LNCAP (cell line): ENCODE measurements at regions not wholly inside any gene's neighbourhood (a gene's known extent, or its start where the extent isn't known, plus 50 kb on each side); places are given as distances from the start of the nearest gene placed in this dataset.

Source experiments
- TF ChIP-seq, protein P1 (sequence below): fragments of 450-650 bp; IDR thresholded peaks from 2 replicates; pipeline ENCODE4 v1.5.1; 2017; ENCODE audit warnings: mild to moderate bottlenecking

DNA sequence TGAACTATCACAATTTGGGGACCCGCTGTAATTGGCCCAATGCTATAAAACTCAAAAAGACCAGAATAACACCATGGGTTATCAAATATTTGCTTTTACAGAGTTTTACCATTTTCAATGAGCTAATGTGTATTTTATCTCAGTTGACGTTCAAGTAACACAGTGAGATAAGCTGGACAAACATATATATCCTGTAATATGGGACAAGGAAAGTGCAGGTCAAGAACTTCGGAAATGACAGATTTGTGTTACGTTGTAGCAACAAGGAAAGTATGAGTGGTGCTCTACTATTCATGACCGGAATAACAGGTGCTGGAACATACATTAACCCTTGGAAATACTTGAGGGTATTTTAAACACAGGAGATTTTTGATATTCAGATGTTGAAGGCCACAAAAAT, 566.4 kb upstream of the FLRT2 start:
- TF ChIP-seq, protein P1, sequence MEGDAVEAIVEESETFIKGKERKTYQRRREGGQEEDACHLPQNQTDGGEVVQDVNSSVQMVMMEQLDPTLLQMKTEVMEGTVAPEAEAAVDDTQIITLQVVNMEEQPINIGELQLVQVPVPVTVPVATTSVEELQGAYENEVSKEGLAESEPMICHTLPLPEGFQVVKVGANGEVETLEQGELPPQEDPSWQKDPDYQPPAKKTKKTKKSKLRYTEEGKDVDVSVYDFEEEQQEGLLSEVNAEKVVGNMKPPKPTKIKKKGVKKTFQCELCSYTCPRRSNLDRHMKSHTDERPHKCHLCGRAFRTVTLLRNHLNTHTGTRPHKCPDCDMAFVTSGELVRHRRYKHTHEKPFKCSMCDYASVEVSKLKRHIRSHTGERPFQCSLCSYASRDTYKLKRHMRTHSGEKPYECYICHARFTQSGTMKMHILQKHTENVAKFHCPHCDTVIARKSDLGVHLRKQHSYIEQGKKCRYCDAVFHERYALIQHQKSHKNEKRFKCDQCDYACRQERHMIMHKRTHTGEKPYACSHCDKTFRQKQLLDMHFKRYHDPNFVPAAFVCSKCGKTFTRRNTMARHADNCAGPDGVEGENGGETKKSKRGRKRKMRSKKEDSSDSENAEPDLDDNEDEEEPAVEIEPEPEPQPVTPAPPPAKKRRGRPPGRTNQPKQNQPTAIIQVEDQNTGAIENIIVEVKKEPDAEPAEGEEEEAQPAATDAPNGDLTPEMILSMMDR = no peak

DNA sequence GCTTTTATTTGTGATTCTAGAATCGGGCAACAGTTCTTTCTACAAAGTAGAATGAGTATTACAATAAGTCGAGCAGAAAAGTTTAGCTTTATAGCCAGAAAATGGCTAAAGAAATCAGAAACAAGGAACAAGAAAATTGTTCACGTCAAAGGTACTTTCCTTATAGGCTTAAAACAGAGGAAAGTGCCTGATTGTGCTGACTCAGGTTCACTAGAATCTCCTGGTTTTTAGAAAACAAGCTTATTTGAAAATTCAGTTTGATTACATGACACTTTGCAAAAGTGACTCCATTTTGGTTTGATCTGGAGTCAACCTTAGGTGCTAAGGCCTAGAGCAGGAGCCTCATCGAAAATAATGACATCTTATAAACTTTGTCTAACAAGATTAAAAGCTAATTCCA, 564.7 kb upstream of the FLRT2 start:
- TF ChIP-seq, protein P1 = no peak

DNA sequence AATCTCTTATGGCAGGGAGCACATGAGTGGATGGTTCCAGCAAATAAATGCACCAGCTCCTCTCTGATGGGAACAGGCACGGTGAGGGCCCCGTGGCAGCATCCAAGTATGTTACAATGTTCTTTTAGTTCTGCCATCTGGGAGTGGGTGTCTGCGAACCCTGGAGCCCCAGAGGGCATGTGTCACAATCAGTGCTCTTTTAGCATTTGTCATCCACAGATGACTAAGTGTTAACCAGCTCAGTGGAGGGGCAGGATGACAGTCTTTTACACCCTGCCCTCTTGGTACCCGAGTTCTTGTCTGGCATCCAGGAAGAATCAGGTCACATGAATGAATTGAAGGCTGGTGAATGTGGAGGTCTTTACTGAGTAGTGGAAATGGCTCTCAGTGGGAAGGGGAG, 560.4 kb upstream of the FLRT2 start:
- TF ChIP-seq, protein P1 = no peak

DNA sequence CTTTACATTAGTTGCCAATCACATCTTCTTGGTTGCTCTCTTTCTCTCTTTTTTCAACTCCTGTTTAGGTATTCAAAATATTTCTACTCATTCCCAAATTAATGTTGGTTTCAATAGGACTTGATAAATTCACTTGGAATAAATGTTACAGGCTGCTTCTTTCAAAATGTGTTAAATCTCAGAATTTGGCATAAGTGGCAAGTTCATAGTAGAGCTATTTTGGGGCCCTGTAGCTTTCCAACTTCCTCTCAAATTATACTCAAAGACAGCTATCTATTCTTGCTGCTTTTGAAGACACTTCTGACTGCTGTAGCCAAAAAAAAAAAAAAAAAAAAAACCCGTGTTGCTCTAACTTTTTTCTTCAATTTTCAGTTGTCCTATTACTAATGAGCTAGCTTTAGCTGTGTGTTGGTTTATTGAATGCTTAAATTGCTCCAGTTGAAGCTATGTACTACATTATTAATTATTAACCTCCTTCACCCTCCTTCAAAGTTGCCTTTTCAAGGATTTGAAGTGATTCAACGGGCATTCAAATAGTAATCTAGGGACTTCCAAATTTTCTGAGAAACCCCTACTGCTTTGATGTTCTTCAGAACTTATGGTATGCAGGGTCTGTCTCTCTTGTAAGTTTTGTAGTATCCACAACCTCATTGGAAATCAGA, 554.6 kb upstream of the FLRT2 start:
- TF ChIP-seq, protein P1 = no peak

DNA sequence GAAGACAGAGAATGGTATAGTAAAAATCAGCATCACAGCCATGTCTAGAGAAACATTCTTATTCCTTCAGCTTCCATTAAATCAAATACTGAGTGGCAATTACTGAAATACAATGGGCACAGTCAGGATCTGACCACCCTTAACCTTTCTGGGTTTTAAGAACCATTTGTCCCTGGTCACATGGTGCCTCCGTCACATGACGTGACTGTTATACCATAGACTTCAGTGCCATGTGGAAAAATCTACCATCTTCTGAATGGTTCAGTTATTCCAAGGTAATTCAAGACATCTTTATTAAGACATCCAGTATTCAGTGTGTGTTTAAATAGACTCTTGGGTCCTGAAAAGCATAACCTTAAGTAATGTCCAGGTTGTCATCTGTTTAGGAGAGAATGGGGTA, 553.1 kb upstream of the FLRT2 start:
- TF ChIP-seq, protein P1 = no peak

DNA sequence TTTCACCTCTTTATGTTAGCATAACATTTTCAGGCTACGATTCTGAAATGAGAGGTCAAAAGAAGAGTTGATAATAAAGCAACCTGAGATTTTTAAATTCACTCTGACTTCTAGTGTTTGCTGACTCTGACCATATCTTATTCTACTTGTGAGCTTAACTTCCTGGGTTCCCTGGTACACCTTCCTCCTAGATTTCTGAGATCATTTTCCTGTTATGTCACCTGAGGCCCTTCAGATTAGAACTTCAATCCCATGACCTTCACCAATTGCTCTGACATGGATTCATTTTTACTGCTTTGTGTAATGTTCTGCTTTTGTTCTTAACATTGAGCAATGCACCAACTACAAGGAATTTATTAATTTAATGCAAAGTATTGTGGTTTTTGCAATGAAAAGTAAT, 542.9 kb upstream of the FLRT2 start:
- TF ChIP-seq, protein P1 = no peak

DNA sequence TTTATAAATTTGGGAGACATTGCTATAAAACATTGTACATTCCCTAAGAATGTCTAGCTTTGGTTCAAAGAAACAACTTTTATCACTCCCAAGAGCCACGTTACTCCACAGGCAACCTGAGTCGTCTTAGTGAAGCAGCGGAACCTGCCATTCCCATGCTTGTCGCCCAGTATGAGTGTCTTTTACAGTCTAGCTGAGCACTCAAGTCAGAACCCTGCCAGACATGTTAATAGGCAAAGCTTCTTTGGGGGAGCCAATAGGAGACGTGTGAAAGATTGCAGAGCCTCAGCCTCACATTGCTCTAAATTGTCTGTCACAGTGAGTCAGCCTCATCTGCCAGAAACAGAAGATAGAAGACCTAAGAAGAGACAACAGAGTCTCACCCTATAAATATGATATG, 541.6 kb upstream of the FLRT2 start:
- TF ChIP-seq, protein P1 = no peak

DNA sequence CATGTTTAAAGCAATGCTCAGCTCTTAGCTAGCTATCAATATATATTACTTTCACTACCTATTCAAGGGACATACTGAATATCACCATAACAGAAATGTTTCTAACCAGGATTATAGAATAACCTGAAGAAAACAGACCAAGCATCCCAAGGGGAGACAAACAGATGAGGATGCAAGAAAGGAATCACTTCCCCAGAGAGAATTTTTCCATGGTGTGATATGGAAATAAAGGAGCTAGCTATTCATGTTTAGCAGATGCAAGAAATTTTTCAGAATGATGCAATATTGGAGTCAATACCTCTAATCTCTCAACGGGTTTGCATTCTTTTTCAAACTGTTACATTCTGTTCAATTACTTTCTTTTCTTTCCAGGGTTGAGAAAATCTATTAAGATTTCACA, 538.9 kb upstream of the FLRT2 start:
- TF ChIP-seq, protein P1 = no peak
